HG03159 (cell line): ENCODE measurements at regions not wholly inside any gene's neighbourhood (a gene's known extent, or its start where the extent isn't known, plus 50 kb on each side); places are given as distances from the start of the nearest gene placed in this dataset.

ENCODE experiments used
- ATAC-seq: cut with Tn5 transposase; IDR thresholded peaks from one replicate; pipeline ENCODE4 v1.9.1; 2021; ENCODE audit warnings: mild to moderate bottlenecking, moderate library complexity; ENCODE audit not compliant: unreplicated experiment

DNA sequence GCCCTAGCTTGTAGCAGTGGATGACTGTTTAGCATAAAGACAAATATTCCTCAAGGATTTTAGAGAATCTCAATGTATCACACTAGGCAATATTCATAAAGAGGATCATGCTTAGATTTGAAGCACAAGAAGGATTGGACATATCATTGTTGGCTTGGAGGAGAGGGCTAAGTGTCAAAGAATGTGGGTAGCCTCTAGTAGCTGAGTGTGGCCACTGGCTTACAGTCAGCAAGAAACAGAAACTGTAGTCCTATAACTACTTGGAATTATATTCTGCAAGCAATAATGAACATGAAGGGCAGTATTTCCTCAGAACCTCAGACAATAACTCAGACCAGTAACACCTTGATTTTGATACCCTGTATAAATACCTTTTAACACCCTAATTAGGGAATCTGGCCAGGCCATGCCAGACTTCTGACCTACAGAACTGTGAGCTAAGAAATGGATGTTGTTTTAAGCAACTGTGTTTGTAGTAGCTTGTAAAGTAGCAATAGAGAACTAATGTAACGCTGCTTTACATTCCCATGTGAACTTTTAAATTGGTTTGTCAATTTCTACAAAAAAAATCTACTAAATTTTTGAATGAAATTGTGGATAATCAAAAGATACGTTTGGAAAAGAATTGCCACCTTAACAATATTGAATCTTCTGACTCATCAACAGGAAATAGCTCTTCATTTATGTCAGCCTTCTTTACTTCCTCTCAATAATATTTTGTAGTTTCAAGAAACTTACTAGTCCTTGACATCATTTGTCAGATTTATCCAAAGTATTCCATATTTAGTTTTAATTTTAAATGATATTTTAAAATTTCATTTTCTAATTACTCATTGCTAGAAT lies 65.2 kb upstream of the RSPO3 start:
- ATAC-seq: no peak

DNA sequence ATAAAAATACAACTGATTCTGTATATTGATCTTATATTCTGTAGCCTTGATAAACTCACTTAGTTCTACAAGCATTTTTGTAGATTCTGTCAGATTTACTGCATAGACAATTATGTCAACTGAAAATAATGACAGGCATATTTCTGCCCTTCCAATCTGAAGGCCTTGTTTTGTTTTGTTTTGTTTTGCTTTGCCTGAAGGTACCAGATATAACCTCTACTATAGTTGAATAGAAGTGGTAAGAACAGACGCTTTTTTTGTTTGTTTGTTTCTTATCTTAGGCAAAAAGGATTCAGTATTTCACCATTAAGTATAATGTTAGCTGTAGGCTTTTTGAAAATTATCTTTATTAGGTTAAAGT lies 64.6 kb upstream of the RSPO3 start:
- ATAC-seq: no peak

DNA sequence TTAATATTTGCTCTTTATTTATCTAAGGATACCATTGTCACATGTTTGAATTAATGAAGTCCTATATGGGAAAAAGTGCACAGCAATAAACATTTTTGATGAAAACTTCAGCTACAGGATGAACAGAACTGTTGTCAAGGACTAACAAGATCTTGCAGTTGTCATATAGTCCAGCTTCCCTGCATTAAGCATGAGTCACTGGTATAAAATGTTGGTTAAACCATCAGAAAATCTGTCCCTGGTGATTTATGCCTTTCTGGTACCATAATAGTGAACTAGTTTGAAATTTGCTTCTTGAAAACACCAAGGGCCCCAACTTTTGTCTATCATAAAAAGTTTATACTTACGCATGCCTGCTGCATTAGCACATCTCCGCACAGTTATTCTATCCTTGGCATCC lies 60.4 kb upstream of the RSPO3 start:
- ATAC-seq: no peak

DNA sequence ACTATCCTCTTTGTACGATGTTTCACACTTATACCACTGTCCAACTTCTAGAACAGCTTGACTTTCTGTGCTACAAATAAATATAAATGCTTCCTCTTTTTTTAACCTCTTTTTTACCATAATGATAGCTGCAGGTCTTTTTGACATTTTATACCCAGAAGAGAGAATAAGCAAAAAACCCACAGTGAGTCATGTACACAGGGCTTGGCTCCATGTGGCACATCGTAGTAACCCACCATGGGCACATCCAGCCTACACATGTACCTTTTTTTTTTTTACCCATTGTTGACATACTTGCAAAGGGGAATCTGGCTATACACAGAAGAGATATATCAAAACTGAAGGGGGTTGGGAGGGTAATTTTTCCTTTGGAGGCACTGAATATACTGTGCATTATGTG lies 59.5 kb upstream of the RSPO3 start:
- no peak for ATAC-seq
